CD14-positive monocyte (primary cell): ENCODE measurements at regions not wholly inside any gene's neighbourhood (a gene's known extent, or its start where the extent isn't known, plus 50 kb on each side); places are given as distances from the start of the nearest gene placed in this dataset.

Source experiments
- DNase-seq, 3 donors: peaks; one replicate each; pipeline ENCODE4 v3.0.0-alpha.2; 2011 to 2022
- H2AFZ ChIP-seq: 2 replicates; pipeline ENCODE4 v1.6.0; 2012; ENCODE audit warnings: mild to moderate bottlenecking, low read depth, low read length, inconsistent platforms; ENCODE audit not compliant: insufficient read depth, poor library complexity, severe bottlenecking
- H3K27ac ChIP-seq, 2 donors: 1 replicate in 1 of 2; 2 replicates in 1 of 2; pipeline ENCODE4 v1.5.1; 2012 to 2013; ENCODE audit warnings: low read length in 2 of 2, control low read depth in 1 of 2, inconsistent platforms in 1 of 2, low read depth in 1 of 2, mild to moderate bottlenecking in 1 of 2
- H3K27me3 ChIP-seq, 2 donors: one replicate each; pipeline versions ENCODE4 v1.6.0 to v1.6.1; 2011 to 2013; ENCODE audit warnings: low read length in 2 of 2; ENCODE audit not compliant: control insufficient read depth in 2 of 2, insufficient read depth in 2 of 2
- H3K36me3 ChIP-seq, 2 donors: replicated peaks in 1 of 2; 1 replicate in 1 of 2; 2 replicates in 1 of 2; pipeline versions ENCODE4 v1.5.1 to v1.6.1; 2012 to 2013; ENCODE audit warnings: low read length in 2 of 2, control low read depth in 1 of 2, inconsistent platforms in 1 of 2, mild to moderate bottlenecking in 1 of 2; ENCODE audit not compliant: insufficient read depth in 2 of 2, control insufficient read depth in 1 of 2
- H3K4me1 ChIP-seq, 2 donors: 1 replicate in 1 of 2; 2 replicates in 1 of 2; pipeline versions ENCODE4 v1.5.1 to v1.6.1; 2012 to 2013; ENCODE audit warnings: low read length in 2 of 2, control low read depth in 1 of 2, inconsistent platforms in 1 of 2, mild to moderate bottlenecking in 1 of 2, moderate library complexity in 1 of 2; ENCODE audit not compliant: insufficient read depth in 2 of 2, control insufficient read depth in 1 of 2
- H3K4me2 ChIP-seq: replicated peaks from 2 replicates; pipeline ENCODE3; 2012; ENCODE audit warnings: low read length, moderate library complexity, mild to moderate bottlenecking; ENCODE audit not compliant: poor library complexity, severe bottlenecking; ENCODE audit errors: extremely low read depth
- H3K4me3 ChIP-seq, 3 experiments: fragments of 200-600 bp in 1 of 3; sonication (generic) in 1 of 3; replicated peaks in 1 of 3; 1 replicate in 2 of 3; 2 replicates in 1 of 3; pipeline ENCODE4 v1.5.1; 2011 to 2013; ENCODE audit warnings: low read length in 3 of 3, mild to moderate bottlenecking in 3 of 3, control low read depth in 2 of 3, low read depth in 2 of 3, inconsistent platforms in 1 of 3, moderate library complexity in 1 of 3
- H3K79me2 ChIP-seq: 2 replicates; pipeline ENCODE4 v1.6.0; 2012; ENCODE audit warnings: mild to moderate bottlenecking, control low read depth, inconsistent platforms, low read length, moderate library complexity; ENCODE audit not compliant: insufficient read depth
- H3K9ac ChIP-seq: 2 replicates; pipeline ENCODE4 v1.6.0; 2017; ENCODE audit warnings: low read length, mild to moderate bottlenecking; ENCODE audit not compliant: insufficient read depth, poor library complexity, severe bottlenecking
- H3K9me3 ChIP-seq, 2 donors: replicated peaks in 1 of 2; 1 replicate in 1 of 2; 2 replicates in 1 of 2; pipeline versions ENCODE4 v1.5.1 to v1.6.1; 2012 to 2013; ENCODE audit warnings: low read length in 2 of 2, control low read depth in 1 of 2; ENCODE audit not compliant: control insufficient read depth in 1 of 2, insufficient read depth in 1 of 2
- H4K20me1 ChIP-seq: 2 replicates; pipeline ENCODE4 v1.6.0; 2012; ENCODE audit warnings: mild to moderate bottlenecking, low read length, control low read depth, moderate library complexity; ENCODE audit not compliant: insufficient read depth
- H3K27ac Mint-ChIP-seq, 7 donors: one replicate each; pipeline ENCODE4 v1.8.0; 2020; ENCODE audit warnings: mild to moderate bottlenecking in 7 of 7, mixed read lengths in 7 of 7, moderate library complexity in 6 of 7, inconsistent platforms in 2 of 7
- H3K27me3 Mint-ChIP-seq, 3 donors: one replicate each; pipeline ENCODE4 v1.8.0; 2021 to 2022; ENCODE audit warnings: low read depth in 3 of 3, mild to moderate bottlenecking in 3 of 3, mixed read lengths in 3 of 3, moderate library complexity in 3 of 3, inconsistent platforms in 1 of 3
- H3K36me3 Mint-ChIP-seq, 2 donors: one replicate each; pipeline ENCODE4 v1.8.0; 2020; ENCODE audit warnings: mixed read lengths in 2 of 2, inconsistent platforms in 1 of 2, mild to moderate bottlenecking in 1 of 2
- H3K4me1 Mint-ChIP-seq: one replicate; pipeline ENCODE4 v1.8.0; 2020; ENCODE audit warnings: mild to moderate bottlenecking, mixed read lengths
- H3K4me3 Mint-ChIP-seq, 2 donors: one replicate each; pipeline ENCODE4 v1.8.0; 2020; ENCODE audit warnings: mild to moderate bottlenecking in 2 of 2, mixed read lengths in 2 of 2, moderate library complexity in 1 of 2
- H3K9me3 Mint-ChIP-seq, 7 donors: one replicate each; pipeline ENCODE4 v1.8.0; 2020 to 2022; ENCODE audit warnings: mixed read lengths in 7 of 7, mild to moderate bottlenecking in 6 of 7, moderate library complexity in 6 of 7, inconsistent platforms in 2 of 7
- WGBS: methylation state at CpG from one replicate; pipeline ENCODE4 v1.1.5; 2013; ENCODE audit warnings: missing lambda C conversion rate; ENCODE audit not compliant: insufficient coverage; 5-methylcytosine and 5-hydroxymethylcytosine counted together
- intact Hi-C, 2 donors: fragments of 100-400 bp; cut with micrococcal nuclease; formaldehyde crosslinking; loops; one replicate each; pipeline versions ENCODE4 v1.15.0 to v1.15.1; 2023
- TF ChIP-seq, protein P1 (sequence below): fragments of 200-600 bp; IDR thresholded peaks from one replicate; pipeline ENCODE4 v1.8.0; 2022; ENCODE audit warnings: antibody characterized with exemption, mild to moderate bottlenecking

DNA sequence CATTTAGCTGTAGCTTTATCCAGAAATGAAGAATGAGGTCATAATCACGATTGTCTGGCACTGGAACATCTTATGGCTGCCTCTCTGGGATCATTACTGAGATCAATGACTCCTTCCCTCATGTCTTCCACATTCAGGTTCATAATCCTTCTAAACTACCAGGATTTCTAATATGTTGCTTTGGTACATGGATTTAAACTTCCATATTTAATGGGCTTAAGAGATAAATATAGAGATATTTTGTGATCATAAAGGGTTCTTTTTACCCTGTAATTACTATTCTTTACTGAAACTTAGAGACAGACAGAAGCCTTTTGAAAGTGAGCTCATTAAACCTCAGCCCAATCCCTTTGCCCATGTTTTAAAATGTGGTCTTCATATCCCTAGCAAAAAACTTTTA, 575.4 kb upstream of the ALCAM start:
- Histone ChIP-seq H3K27me3 (no peaks in the 10 kb centered on the region), H3K27ac (no peak overlapping the region), H3K4me2 (no peak overlapping the region), H2AFZ (no peak overlapping the region), H3K79me2 (no peaks in the 10 kb centered on the region), H3K4me3 (no peak overlapping the region), H3K9me3 (no peaks in the 10 kb centered on the region), H3K36me3 (no peaks in the 10 kb centered on the region), H3K4me1 (no peaks in the 10 kb centered on the region), H4K20me1 (no peaks in the 10 kb centered on the region), H3K9ac (no peak overlapping the region)
- no peaks in the 10 kb centered on the region for H3K4me1 Mint-ChIP-seq
- no peak overlapping the region for H3K27ac Mint-ChIP-seq
- no peaks in the 10 kb centered on the region for H3K27me3 Mint-ChIP-seq
- no peak for DNase-seq
- TF ChIP-seq, protein P1, sequence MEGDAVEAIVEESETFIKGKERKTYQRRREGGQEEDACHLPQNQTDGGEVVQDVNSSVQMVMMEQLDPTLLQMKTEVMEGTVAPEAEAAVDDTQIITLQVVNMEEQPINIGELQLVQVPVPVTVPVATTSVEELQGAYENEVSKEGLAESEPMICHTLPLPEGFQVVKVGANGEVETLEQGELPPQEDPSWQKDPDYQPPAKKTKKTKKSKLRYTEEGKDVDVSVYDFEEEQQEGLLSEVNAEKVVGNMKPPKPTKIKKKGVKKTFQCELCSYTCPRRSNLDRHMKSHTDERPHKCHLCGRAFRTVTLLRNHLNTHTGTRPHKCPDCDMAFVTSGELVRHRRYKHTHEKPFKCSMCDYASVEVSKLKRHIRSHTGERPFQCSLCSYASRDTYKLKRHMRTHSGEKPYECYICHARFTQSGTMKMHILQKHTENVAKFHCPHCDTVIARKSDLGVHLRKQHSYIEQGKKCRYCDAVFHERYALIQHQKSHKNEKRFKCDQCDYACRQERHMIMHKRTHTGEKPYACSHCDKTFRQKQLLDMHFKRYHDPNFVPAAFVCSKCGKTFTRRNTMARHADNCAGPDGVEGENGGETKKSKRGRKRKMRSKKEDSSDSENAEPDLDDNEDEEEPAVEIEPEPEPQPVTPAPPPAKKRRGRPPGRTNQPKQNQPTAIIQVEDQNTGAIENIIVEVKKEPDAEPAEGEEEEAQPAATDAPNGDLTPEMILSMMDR, result no peak
- intact Hi-C loops, result no loop called here
- WGBS, result no CpG with 5 or more reads among the region's 1 CpG
- H3K9me3 Mint-ChIP-seq, result peaks cover 0 to 4% (median 2%) of the 10 kb centered on the region in 7 donors
- no peaks in the 10 kb centered on the region for H3K36me3 Mint-ChIP-seq
- H3K4me3 Mint-ChIP-seq, result no peak overlapping the region

DNA sequence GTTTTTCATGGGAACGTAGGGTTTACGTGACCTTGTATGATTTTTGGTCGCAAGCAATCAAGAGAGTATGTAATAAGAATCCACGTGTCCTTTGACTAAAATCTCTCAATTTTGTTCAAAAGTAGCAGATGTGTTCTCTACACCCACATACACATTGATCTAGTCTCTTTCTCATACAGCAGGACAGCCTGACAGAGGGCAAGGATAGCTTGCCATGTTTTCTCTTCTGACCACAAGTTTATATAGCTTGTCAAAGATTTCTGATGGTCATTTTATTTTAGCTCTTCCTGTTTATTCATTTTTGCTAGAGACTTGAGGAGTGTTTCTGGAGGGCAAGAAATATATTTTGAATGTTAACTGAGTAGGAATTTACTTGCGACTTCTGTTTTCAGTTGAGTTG, 570.2 kb upstream of the ALCAM start:
- intact Hi-C loops, result no loop called here
- WGBS, result 80% methylated on average over 1 of the region's 5 CpGs
- H3K9ac ChIP-seq, result no peak overlapping the region

More for the DNA sequence above, 570.2 kb upstream of the ALCAM start:
- Histone ChIP-seq H3K36me3 (no peaks in the 10 kb centered on the region), H3K4me1 (no peaks in the 10 kb centered on the region), H3K4me2 (no peak overlapping the region), H3K4me3 (no peak overlapping the region), H3K9me3 (no peaks in the 10 kb centered on the region), H3K27ac (no peak overlapping the region), H4K20me1 (no peaks in the 10 kb centered on the region), H2AFZ (no peak overlapping the region), H3K79me2 (no peaks in the 10 kb centered on the region), H3K27me3 (no peaks in the 10 kb centered on the region)
- Mint-ChIP-seq H3K36me3 (no peaks in the 10 kb centered on the region), H3K4me1 (no peaks in the 10 kb centered on the region), H3K27ac (no peak overlapping the region), H3K9me3 (peaks cover 0 to 4% (median 2%) of the 10 kb centered on the region in 7 donors), H3K4me3 (no peak overlapping the region), H3K27me3 (no peaks in the 10 kb centered on the region)
- no peak for DNase-seq
- TF ChIP-seq, protein P1, result no peak
